ENCODE measurements at regions not wholly inside any gene's neighbourhood (a gene's known extent, or its start where the extent isn't known, plus 50 kb on each side); places are given as distances from the start of the nearest gene placed in this dataset.

DNA sequence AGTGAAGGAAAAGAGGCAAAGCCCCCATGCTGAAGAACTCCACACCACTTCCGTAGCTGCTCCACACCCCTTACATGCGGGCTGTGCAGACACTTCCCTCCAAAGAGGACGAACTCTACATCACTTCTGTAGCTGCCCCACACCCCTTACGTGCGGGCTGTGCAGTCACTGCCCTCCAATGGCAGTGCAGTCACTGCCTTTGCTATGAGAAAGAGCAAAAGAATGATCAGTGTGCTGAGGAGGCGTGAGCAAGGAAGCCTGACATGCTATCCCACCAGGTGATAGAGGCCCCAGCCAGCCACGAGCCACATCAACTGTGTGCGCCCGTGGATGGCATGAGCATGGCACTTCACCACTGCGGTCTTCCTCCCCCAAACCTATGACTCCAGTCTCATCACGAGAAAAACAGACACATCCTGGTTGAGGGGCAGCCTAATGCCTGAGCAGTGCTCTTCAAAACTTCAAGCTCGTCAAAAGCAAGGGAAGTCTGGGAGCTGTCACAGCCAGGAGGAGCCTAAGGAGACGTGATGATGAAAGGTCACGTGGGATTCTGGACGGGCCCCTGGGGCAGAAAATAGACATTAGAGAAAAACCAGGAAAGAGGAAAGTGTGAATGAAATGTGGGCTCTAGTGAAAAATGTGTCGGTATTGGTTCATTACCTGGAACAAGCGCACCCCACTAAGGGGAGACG lies 60.8 kb upstream of the C14orf180 start:
- Histone ChIP-seq H3K27ac (ENCODE audit: insufficient read depth in 1 of 2, low read depth in 1 of 2, low read length in 2 of 2, poor library complexity in 1 of 2, severe bottlenecking in 2 of 2) (no peak overlapping the region), H3K4me3 (ENCODE audit: control insufficient read depth in 1 of 7, extremely low read depth in 1 of 7, insufficient read depth in 4 of 7, low read depth in 2 of 7, low read length in 6 of 7) (no peak overlapping the region), H3K36me3 (ENCODE audit: control insufficient read depth in 4 of 4, insufficient read depth in 4 of 4, low read length in 3 of 4) (no peaks in the 10 kb centered on the region), H3K27me3 (replicated peaks in 2 of 5; ENCODE audit: control insufficient read depth in 4 of 5, insufficient read depth in 5 of 5, low read length in 4 of 5) (peaks cover 0 to 3% (median 1%) of the 10 kb centered on the region in 5 experiments), H3K9me3 (ENCODE audit: control extremely low read depth in 1 of 5, control insufficient read depth in 4 of 5, insufficient read depth in 2 of 5, low read depth in 1 of 5, low read length in 4 of 5) (peaks cover 0 to 15% (median 3%) of the 10 kb centered on the region in 5 experiments), H3K4me1 (ENCODE audit: control extremely low read depth in 1 of 4, control insufficient read depth in 4 of 4, insufficient read depth in 4 of 4, low read length in 3 of 4) (no peaks in the 10 kb centered on the region)
- CTCF ChIA-PET, result no interaction called here
- 90% methylated on average over 17 of the region's 18 CpGs for WGBS (ENCODE audit: insufficient coverage)
- no peak for DNase-seq
- POLR2A ChIA-PET, result no interaction called here

DNA sequence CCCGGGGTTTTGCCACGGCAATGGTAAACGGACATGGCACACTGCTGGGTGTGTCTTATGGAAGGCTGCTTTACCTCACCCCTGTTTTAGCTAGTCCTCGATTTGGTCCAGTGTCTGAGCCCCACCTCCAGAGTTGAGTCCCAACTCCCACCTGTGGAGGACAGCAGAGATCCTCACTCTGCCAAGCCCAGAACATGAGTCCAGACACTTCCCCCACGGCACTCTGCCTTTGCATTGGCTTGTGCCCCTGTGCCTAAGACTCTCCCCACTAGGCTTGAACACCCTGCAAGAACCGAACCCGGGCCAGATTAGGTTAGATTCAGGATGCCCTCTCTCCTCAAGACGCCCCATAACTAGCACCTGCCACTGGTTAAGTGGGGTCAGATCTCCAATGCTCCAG lies 59.8 kb upstream of the C14orf180 start:
- peaks cover 0 to 20% (median 5%) of the 10 kb centered on the region in 5 experiments for H3K9me3 ChIP-seq (ENCODE audit: control extremely low read depth in 1 of 5, control insufficient read depth in 4 of 5, insufficient read depth in 2 of 5, low read depth in 1 of 5, low read length in 4 of 5)
- H3K27ac ChIP-seq (ENCODE audit: insufficient read depth in 1 of 2, low read depth in 1 of 2, low read length in 2 of 2, poor library complexity in 1 of 2, severe bottlenecking in 2 of 2), result no peak overlapping the region
- CTCF ChIA-PET, result interaction anchor here (0.6 kb wide), 1 partner anchor 387 kb away, joined by 3 read pairs; no protein-coding TSS in a partner anchor
- no peaks in the 10 kb centered on the region for H3K4me1 ChIP-seq (ENCODE audit: control extremely low read depth in 1 of 4, control insufficient read depth in 4 of 4, insufficient read depth in 4 of 4, low read length in 3 of 4)
- 95% methylated on average over 4 of the region's 8 CpGs for WGBS (ENCODE audit: insufficient coverage)
- POLR2A ChIA-PET, result no interaction called here
- no peak overlapping the region for H3K4me3 ChIP-seq (ENCODE audit: control insufficient read depth in 1 of 7, extremely low read depth in 1 of 7, insufficient read depth in 4 of 7, low read depth in 2 of 7, low read length in 6 of 7)
- no peak for DNase-seq
- H3K27me3 ChIP-seq (replicated peaks in 2 of 5; ENCODE audit: control insufficient read depth in 4 of 5, insufficient read depth in 5 of 5, low read length in 4 of 5), result peaks cover 0 to 2% (median 0%) of the 10 kb centered on the region in 5 experiments
- H3K36me3 ChIP-seq (ENCODE audit: control insufficient read depth in 4 of 4, insufficient read depth in 4 of 4, low read length in 3 of 4), result no peaks in the 10 kb centered on the region

DNA sequence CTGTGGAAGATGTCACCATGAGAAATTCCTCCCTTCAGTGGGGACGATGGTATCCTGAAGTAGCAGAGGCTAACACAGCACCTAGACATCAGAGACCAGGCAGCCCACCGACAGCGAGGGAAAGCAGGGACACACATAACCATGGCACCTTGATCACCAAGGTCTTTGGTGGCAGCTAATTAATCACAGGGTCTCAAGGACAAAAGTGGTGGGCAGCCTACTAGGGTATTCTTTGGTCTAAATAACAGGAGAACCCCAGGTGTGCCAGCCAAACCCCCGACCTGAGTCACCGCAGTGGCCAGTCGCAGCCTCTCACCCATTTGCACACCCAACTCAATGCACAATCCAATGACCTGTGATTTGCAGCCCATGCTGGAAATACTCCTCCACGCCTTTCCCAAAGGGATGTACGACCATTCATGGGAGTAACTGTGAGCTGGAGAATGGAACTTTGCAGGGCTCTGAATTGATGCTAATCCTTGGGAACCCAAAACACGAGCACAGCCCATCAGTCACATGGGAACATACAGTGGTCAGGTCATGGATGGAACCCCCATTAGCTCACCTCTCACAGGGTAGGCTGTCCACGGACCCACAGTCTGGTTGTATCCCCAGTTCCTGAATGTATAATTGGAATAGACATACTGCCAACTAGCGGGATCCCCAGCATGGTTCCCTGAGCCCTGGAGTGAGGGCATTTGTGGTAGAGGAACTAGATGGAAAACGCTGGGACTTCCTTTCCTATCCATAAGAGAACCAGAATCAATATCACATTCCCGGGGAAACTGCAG lies 58.7 kb upstream of the C14orf180 start:
- Histone ChIP-seq H3K27me3 (replicated peaks in 2 of 5; ENCODE audit: control insufficient read depth in 4 of 5, insufficient read depth in 5 of 5, low read length in 4 of 5) (peaks cover 0 to 2% (median 0%) of the 10 kb centered on the region in 5 experiments), H3K27ac (ENCODE audit: insufficient read depth in 1 of 2, low read depth in 1 of 2, low read length in 2 of 2, poor library complexity in 1 of 2, severe bottlenecking in 2 of 2) (no peak overlapping the region), H3K36me3 (ENCODE audit: control insufficient read depth in 4 of 4, insufficient read depth in 4 of 4, low read length in 3 of 4) (no peaks in the 10 kb centered on the region), H3K9me3 (ENCODE audit: control extremely low read depth in 1 of 5, control insufficient read depth in 4 of 5, insufficient read depth in 2 of 5, low read depth in 1 of 5, low read length in 4 of 5) (peaks cover 0 to 29% (median 9%) of the 10 kb centered on the region in 5 experiments), H3K4me1 (ENCODE audit: control extremely low read depth in 1 of 4, control insufficient read depth in 4 of 4, insufficient read depth in 4 of 4, low read length in 3 of 4) (no peaks in the 10 kb centered on the region), H3K4me3 (ENCODE audit: control insufficient read depth in 1 of 7, extremely low read depth in 1 of 7, insufficient read depth in 4 of 7, low read depth in 2 of 7, low read length in 6 of 7) (no peak overlapping the region)
- WGBS (ENCODE audit: insufficient coverage), result 93% methylated on average over 10 of the region's 13 CpGs
- ChIA-PET CTCF (interaction anchor here (1.2 kb wide), 1 partner anchor 10 kb away, joined by 3 read pairs; no protein-coding TSS in a partner anchor), POLR2A (no interaction called here)
- no peak for DNase-seq

DNA sequence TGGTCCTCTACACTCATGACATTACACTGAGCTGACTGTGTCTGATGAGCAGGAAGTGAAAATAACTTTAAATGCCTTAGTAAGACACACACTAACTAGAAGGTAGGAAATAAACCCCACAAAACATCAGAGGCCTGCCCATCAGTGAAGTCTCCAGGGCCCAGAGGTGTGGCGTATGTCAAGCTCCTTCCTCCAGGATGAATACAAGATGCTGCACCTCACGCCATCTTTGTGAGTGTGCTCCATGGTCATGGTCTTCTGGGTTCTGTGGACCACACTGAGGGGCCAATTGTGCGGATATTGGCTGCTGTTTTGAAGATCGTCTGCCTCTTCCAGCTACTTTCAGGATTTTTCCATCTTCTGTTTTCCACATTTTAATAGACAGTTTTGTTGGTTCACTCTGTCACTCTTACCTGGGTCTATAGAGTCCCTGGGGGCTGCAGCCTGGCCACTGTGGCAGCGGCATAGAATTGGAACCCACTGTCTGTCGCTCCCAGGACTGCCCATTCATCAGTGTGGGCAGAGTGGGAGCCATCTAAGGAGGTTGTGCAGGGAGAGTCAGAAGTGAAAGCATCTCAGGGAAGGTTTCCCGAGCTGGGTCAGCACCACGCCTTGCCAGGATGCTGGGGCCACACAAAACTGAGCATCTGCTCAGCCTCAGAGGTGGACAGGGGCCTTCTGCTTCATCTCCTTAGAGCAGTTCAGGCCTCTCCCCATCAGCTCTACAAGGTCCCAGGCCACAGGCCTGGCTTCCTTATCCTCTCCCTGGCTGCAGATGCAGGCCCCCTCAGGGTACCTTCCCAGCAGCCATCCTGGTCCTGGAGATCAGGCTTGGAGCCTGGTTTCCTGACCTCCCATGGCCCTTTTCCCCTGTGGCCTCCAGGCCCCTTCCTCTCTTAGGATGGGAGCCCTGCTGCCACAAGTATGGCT lies 57.5 kb upstream of the C14orf180 start:
- Histone ChIP-seq H3K27ac (ENCODE audit: insufficient read depth in 1 of 2, low read depth in 1 of 2, low read length in 2 of 2, poor library complexity in 1 of 2, severe bottlenecking in 2 of 2) (no peak overlapping the region), H3K36me3 (ENCODE audit: control insufficient read depth in 4 of 4, insufficient read depth in 4 of 4, low read length in 3 of 4) (no peaks in the 10 kb centered on the region), H3K27me3 (replicated peaks in 2 of 5; ENCODE audit: control insufficient read depth in 4 of 5, insufficient read depth in 5 of 5, low read length in 4 of 5) (peaks cover 0 to 2% (median 0%) of the 10 kb centered on the region in 5 experiments), H3K9me3 (ENCODE audit: control extremely low read depth in 1 of 5, control insufficient read depth in 4 of 5, insufficient read depth in 2 of 5, low read depth in 1 of 5, low read length in 4 of 5) (peaks cover 0 to 24% (median 7%) of the 10 kb centered on the region in 5 experiments), H3K4me1 (ENCODE audit: control extremely low read depth in 1 of 4, control insufficient read depth in 4 of 4, insufficient read depth in 4 of 4, low read length in 3 of 4) (no peaks in the 10 kb centered on the region), H3K4me3 (ENCODE audit: control insufficient read depth in 1 of 7, extremely low read depth in 1 of 7, insufficient read depth in 4 of 7, low read depth in 2 of 7, low read length in 6 of 7) (no peak overlapping the region)
- WGBS (ENCODE audit: insufficient coverage), result 94% methylated on average over 8 of the region's 8 CpGs
- DNase-seq, result no peak
- POLR2A ChIA-PET, result no interaction called here
- CTCF ChIA-PET, result interaction anchor here (1.2 kb wide), 1 partner anchor 12 kb away, joined by 3 read pairs; no protein-coding TSS in a partner anchor

DNA sequence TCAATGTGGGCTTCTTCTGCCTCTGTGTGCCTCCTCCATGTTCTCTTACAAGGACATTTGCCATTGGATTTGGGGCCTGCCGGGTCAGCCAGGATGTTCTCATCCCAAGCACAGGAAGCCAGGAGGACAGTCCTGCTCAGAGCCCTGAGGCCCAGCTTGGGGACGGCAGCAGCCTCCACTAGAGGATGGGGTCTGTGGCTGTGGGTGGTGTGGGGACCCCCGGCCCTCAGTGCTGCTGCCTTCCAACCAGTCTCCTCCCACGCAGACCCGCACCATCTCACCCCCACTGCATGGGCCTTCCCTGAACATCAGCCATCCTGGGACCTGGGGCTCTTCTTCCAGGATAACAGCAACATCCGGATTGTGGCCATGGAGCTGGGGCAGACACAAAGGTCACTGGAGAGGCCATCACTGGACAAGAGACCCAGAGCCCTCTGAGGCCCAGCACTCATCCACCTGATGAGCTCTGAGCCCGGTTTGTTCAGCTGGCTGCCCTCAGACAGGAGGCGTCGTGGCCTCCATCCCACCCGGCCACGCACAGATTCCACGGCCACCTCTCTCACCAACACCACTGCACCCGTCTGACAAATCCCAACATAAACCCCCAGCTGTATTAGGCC lies 56.5 kb upstream of the C14orf180 start:
- Histone ChIP-seq H3K27ac (ENCODE audit: insufficient read depth in 1 of 2, low read depth in 1 of 2, low read length in 2 of 2, poor library complexity in 1 of 2, severe bottlenecking in 2 of 2) (no peak overlapping the region), H3K4me3 (ENCODE audit: control insufficient read depth in 1 of 7, extremely low read depth in 1 of 7, insufficient read depth in 4 of 7, low read depth in 2 of 7, low read length in 6 of 7) (no peak overlapping the region), H3K36me3 (ENCODE audit: control insufficient read depth in 4 of 4, insufficient read depth in 4 of 4, low read length in 3 of 4) (no peaks in the 10 kb centered on the region), H3K27me3 (replicated peaks in 2 of 5; ENCODE audit: control insufficient read depth in 4 of 5, insufficient read depth in 5 of 5, low read length in 4 of 5) (peaks cover 0 to 2% (median 0%) of the 10 kb centered on the region in 5 experiments), H3K4me1 (ENCODE audit: control extremely low read depth in 1 of 4, control insufficient read depth in 4 of 4, insufficient read depth in 4 of 4, low read length in 3 of 4) (no peaks in the 10 kb centered on the region), H3K9me3 (ENCODE audit: control extremely low read depth in 1 of 5, control insufficient read depth in 4 of 5, insufficient read depth in 2 of 5, low read depth in 1 of 5, low read length in 4 of 5) (peaks cover 0 to 25% (median 7%) of the 10 kb centered on the region in 5 experiments)
- CTCF ChIA-PET, result no interaction called here
- no peak for DNase-seq
- POLR2A ChIA-PET, result no interaction called here
- WGBS (ENCODE audit: insufficient coverage), result over 99% methylated on average over 10 of the region's 13 CpGs

DNA sequence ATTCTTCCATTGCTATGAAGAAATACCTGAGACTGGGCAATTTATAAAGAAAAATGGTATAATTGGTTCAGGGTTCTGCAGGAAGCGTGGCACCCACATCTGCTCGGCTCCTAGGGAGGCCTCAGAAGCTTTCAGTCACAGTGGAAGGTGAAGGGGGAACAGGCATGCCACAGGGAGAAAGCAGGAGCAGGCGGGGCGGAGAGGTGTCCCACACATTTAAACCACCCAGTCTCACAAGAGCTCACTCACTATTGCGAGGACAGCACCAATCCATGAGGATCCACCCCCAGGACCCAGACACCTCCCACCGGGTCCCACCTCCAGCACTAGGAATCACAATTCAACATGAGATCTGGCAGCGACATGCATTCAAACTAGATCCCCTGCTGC lies 56.0 kb upstream of the C14orf180 start:
- no peak overlapping the region for H3K27ac ChIP-seq (ENCODE audit: insufficient read depth in 1 of 2, low read depth in 1 of 2, low read length in 2 of 2, poor library complexity in 1 of 2, severe bottlenecking in 2 of 2)
- POLR2A ChIA-PET, result no interaction called here
- H3K9me3 ChIP-seq (ENCODE audit: control extremely low read depth in 1 of 5, control insufficient read depth in 4 of 5, insufficient read depth in 2 of 5, low read depth in 1 of 5, low read length in 4 of 5), result peaks cover 0 to 28% (median 11%) of the 10 kb centered on the region in 5 experiments
- no peak for DNase-seq
- peaks cover 0 to 2% (median 0%) of the 10 kb centered on the region in 5 experiments for H3K27me3 ChIP-seq (replicated peaks in 2 of 5; ENCODE audit: control insufficient read depth in 4 of 5, insufficient read depth in 5 of 5, low read length in 4 of 5)
- H3K4me1 ChIP-seq (ENCODE audit: control extremely low read depth in 1 of 4, control insufficient read depth in 4 of 4, insufficient read depth in 4 of 4, low read length in 3 of 4), result no peaks in the 10 kb centered on the region
- CTCF ChIA-PET, result no interaction called here
- WGBS (ENCODE audit: insufficient coverage), result 100% methylated on average over 1 of the region's 7 CpGs
- no peaks in the 10 kb centered on the region for H3K36me3 ChIP-seq (ENCODE audit: control insufficient read depth in 4 of 4, insufficient read depth in 4 of 4, low read length in 3 of 4)
- H3K4me3 ChIP-seq (ENCODE audit: control insufficient read depth in 1 of 7, extremely low read depth in 1 of 7, insufficient read depth in 4 of 7, low read depth in 2 of 7, low read length in 6 of 7), result no peak overlapping the region
